ENCODE measurements at regions not wholly inside any gene's neighbourhood (a gene's known extent, or its start where the extent isn't known, plus 50 kb on each side); places are given as distances from the start of the nearest gene placed in this dataset.
A peak's percentile ranks its signal among the peaks of the same experiment; 100 is the strongest.

DNA sequence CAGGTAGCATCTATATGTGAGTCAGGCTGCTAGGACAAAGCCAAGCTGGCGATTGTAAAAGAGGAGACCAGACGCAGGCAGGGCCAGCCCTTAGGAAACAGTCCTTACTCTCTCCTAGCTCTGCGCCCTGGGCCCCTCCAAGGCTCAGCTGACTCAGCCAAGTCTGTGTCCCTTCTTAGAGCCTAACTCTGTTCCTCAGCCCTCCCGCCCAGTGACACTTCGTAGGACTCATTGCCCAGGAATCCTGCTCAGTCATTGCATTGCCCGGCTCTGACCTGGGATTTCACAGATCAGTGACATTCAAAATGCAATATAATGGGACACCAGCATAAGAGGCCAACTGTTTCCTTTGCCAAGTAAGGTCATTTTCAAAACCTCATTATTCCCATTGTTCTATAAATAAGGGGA lies 244.2 kb downstream of the TLE3 start:
- peak overlapping the region; percentile 97 for H2AK5ac ChIP-seq (ENCODE audit: low read depth, low read length)
- peaks cover 4 to 13% of the 10 kb centered on the region in 2 experiments; a peak in 3 of 4 replicates for H3K79me1 ChIP-seq (ENCODE audit: low read depth in 1 of 2, low read length in 2 of 2)
- peak overlapping the region; percentile 98 for H2BK15ac ChIP-seq (ENCODE audit: low read depth, low read length)
- DNase-seq (peak; percentile 84), ATAC-seq (ENCODE audit: low read depth) (peak; percentile 71)
- in situ Hi-C loops (cut with MboI; ENCODE audit: low sequenced_read_pairs) (no loop called here), intact Hi-C loops (cut with micrococcal nuclease) (loop anchor here (5.0 to 10.0 kb wide), 2 partner anchors 244 to 611 kb away; partner anchors contain the start of gene TLE3), dilution Hi-C loops (cut with HindIII; ENCODE audit: low sequenced_read_pairs, unreplicated experiment) (no loop called here)
- H2AFZ ChIP-seq (replicated peaks; ENCODE audit: low read length, poor library complexity): peak overlapping the region; percentile 79
- H3K4me2 ChIP-seq (ENCODE audit: low read depth, low read length): peak overlapping the region; percentile 34; the same call in 1 of the 2 replicates
- H3K9ac ChIP-seq (ENCODE audit: low read depth, low read length): peak overlapping the region; percentile 58; the same call in 1 of the 2 replicates
- H3K4me3 ChIP-seq (ENCODE audit: insufficient read depth, low read depth, low read length): no peak overlapping the region
- ChIA-PET CTCF (interaction anchor here (0.6 kb wide), 1 partner anchor 322 kb away, joined by 3 read pairs; no protein-coding TSS in a partner anchor), POLR2A (ENCODE audit: unreplicated experiment) (no interaction called here)
- peak overlapping the region; percentile 73 for H3K27ac ChIP-seq (ENCODE audit: insufficient read depth, low read length)
- H2BK5ac ChIP-seq (ENCODE audit: low read depth, low read length, poor library complexity, severe bottlenecking): peak overlapping the region; percentile 93
- H3K9me3 ChIP-seq (ENCODE audit: control insufficient read depth, insufficient read depth, low read length): no peaks in the 10 kb centered on the region
- H4K20me1 ChIP-seq (ENCODE audit: insufficient read depth, low read length): no peaks in the 10 kb centered on the region
- H3K14ac ChIP-seq (replicated peaks; ENCODE audit: low read depth, low read length): peak overlapping the region; percentile 95
- peak overlapping the region; percentile 85 to 86 for H4K8ac ChIP-seq (ENCODE audit: low read depth in 2 of 2, low read length in 2 of 2)
- no peaks in the 10 kb centered on the region for H3K27me3 ChIP-seq (ENCODE audit: control insufficient read depth, insufficient read depth, low read length)
- no peaks in the 10 kb centered on the region for H3K36me3 ChIP-seq (ENCODE audit: control insufficient read depth, insufficient read depth, low read length)
- H3K4ac ChIP-seq (ENCODE audit: low read depth, low read length): peak overlapping the region; percentile 98
- WGBS, 2 experiments (ENCODE audit: extremely low coverage in 2 of 2, insufficient read length in 1 of 2): 0% methylated on average over 2 of the region's 6 CpGs; no CpG with 5 or more reads in 1 of the 2 experiments
- peak overlapping the region; percentile 98 for H2BK120ac ChIP-seq (ENCODE audit: low read depth, low read length)
- TF ChIP-seq RAD21 (IDR thresholded peaks at IDR 0.05; ENCODE audit: low read length) (0 out of 2 replicates have a peak, but pooled peaks have one; percentile 5), POLR2A (IDR thresholded peaks at IDR 0.05; ENCODE audit: low read depth, low read length) (peak; percentile 34), CEBPB (IDR thresholded peaks at IDR 0.05; ENCODE audit: low read depth, low read length) (peak; percentile 71), RFX5 (IDR thresholded peaks at IDR 0.05; ENCODE audit: low read depth, low read length) (no peak), NFE2L2 (IDR thresholded peaks at IDR 0.05; ENCODE audit: low read depth, low read length) (peak; percentile 90), FOS (IDR thresholded peaks at IDR 0.05; ENCODE audit: low read depth, low read length) (peak; percentile 82), CTCF (conservative IDR thresholded peaks at IDR 0.05; ENCODE audit: low read depth, low read length) (no peak), MAFK (IDR thresholded peaks at IDR 0.05; ENCODE audit: low read depth, low read length) (peak; percentile 65), MAZ (IDR thresholded peaks at IDR 0.05; ENCODE audit: borderline replicate concordance, low read depth, low read length) (peak; percentile 43), SMC3 (IDR thresholded peaks at IDR 0.05; ENCODE audit: low read depth, low read length) (no peak)
- H4K5ac ChIP-seq (ENCODE audit: low read depth, low read length): peak overlapping the region; percentile 35
- peak overlapping the region; percentile 97 for H3K23ac ChIP-seq (ENCODE audit: low read depth, low read length)
- peaks cover 24% of the 10 kb centered on the region for H3K4me1 ChIP-seq (ENCODE audit: control insufficient read depth, insufficient read depth, low read length)
- peak overlapping the region; percentile 96 for H2BK20ac ChIP-seq (ENCODE audit: low read depth, low read length)
- no TSS peak for BruUV-seq (replicated peaks)
- H4K91ac ChIP-seq (ENCODE audit: insufficient read depth, low read depth, low read length): peak overlapping the region; percentile 99
- peak overlapping the region; percentile 68 for H2AK9ac ChIP-seq (replicated peaks; ENCODE audit: low read depth, low read length, poor library complexity)
- H3K56ac ChIP-seq (ENCODE audit: extremely low read depth, insufficient read depth, low read length): peak overlapping the region; percentile 86
- peak overlapping the region; percentile 82 for H3K18ac ChIP-seq (ENCODE audit: low read depth, low read length)
- peaks cover 21% of the 10 kb centered on the region for H3K9me1 ChIP-seq (ENCODE audit: insufficient read depth, low read length)
